ENCODE measurements at regions not wholly inside any gene's neighbourhood (a gene's known extent, or its start where the extent isn't known, plus 50 kb on each side); places are given as distances from the start of the nearest gene placed in this dataset.
"Not testable (repeated sequence)": the region's sequence is repeated elsewhere in the genome, so short reads cannot be mapped to it uniquely, and the experiment has no call there.

DNA sequence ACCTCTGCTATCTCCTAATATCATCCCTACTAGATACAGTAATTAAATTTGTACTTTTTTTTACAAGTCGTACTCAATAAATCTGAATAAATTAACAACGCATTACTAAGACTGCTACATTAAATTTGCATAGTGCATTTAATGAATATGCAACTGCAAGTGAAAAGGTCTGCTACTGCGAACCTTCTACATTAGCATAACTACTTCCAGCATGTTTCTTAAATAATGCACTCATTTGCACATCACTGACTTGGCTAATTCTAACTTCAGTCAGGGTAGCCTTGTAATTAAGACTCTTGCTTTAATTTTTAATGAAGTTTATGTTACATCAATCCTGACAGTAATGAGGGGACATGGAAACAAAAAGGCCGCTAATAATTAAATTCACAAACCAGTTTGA, 98.9 kb upstream of the FOXB1 start:
- no peak for DNase-seq
- intact Hi-C loops (cut with DNase I), result no loop called here

GRCh38 chr15:59904450-59905135, 99.5 kb upstream of the FOXB1 start:
- no peak for DNase-seq
- intact Hi-C loops (cut with DNase I), result no loop called here

DNA sequence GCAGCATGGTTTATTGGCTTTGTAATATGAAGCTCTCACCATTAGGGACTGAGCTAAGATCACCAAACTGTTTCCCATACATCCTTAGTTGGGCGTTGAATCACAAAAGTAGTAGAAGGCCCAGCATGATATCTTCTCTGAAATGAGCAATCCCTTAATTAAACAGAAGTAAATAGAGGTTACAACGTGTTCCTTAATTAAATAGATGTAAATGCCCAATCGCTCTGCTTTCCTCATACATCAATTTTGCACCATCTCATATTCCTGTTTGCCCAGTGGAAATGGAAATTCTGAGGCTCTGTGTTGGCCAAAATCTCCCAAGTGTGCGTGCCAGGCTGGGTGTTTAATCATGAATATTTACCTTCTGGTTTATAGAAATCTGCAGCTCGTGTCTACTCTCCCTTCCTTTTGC, 107.4 kb upstream of the FOXB1 start:
- intact Hi-C loops (cut with DNase I), result no loop called here
- no peak for DNase-seq

GRCh38 chr15:59894835-59895234, 109.3 kb upstream of the FOXB1 start:
- no peak for DNase-seq
- intact Hi-C loops (cut with DNase I), result no loop called here

DNA sequence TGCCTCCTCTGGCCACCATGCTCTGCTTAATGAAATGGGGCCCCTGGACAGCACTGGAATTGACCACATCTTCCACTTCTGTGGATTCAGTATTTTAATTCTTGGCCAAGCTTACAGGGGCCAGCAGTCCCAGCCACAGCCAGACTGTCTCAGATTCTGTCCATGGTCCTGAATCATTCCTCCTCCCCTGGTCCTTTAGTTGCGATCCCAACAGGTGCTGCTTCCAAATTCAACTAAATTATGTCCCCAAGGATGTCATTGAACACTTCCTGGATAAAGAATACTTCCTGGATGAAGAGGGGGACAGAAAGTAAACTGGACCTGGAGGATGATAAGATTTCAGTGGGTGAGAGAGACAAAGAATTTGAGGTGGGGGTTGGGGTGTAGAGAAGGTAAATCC, 111.1 kb upstream of the FOXB1 start:
- intact Hi-C loops (cut with DNase I), result no loop called here
- DNase-seq, result no peak

DNA sequence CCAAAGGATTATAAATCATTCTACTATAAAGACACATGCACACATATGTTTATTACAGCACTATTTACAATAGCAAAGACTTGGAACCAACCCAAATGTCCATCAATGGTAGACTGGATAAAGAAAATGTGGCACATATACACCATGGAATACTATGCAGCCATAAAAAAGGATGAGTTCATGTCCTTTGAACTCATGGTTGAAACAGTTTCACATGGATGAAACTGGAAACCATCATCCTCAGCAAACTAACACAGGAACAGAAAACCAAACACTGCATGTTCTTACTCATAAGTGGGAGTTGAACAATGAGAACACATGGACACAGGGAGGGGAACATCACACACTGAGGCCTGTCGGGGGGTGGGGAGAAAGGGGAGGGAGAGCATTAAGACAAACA, 116.2 kb upstream of the FOXB1 start:
- DNase-seq; intact Hi-C loops (cut with DNase I): not testable (repeated sequence)

- DNase-seq, result no peak
- intact Hi-C loops (cut with DNase I), result no loop called here
These were observed 116.9 kb upstream of the FOXB1 start for GRCh38 chr15:59887211-59887610.

DNA sequence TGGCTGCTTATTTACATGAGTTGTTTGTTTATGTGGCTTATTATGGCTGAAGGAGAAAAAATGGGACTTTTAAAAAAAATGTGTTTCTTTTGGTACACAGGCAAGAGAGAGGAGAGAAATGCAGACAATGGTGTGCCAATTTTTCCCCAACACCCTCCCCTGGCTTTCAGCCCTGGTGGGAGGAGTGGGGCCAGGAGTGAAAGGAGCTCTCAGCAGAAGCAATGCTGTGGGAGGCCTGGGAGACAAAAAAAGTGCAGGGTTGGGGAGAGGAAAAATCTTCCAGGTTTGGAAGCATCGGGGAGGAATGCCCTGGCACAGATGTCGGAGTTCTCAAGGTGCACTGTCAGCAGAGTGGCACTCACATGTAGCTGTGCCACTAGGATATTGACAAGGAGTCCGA, 117.7 kb upstream of the FOXB1 start:
- intact Hi-C loops (cut with DNase I), result no loop called here
- peak in 23 of 42 donors; percentile 2 to 60 (median 19) for DNase-seq

DNA sequence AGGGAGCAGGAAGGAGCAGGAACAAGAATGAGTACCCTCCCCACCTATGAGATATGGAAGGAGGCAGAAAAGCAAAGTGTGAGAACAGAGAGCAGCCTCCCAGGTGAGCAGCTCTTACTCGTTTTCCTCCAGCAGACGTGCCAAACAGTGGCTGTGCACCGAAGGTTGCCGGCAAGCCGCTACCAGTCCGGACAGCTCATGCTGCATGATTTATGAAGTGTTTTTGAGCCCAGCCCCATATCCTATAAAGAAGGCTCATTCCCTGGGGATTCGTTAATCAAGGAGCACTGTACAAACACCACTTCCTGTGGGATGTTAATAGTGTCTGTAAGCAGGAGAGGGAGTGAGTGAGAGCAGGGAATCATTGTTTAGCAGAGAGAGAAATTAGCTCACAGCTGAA, 118.3 kb upstream of the FOXB1 start:
- peak in 21 of 42 donors; percentile 4 to 52 (median 22) for DNase-seq
- intact Hi-C loops (cut with DNase I), result no loop called here

- DNase-seq, result no peak
- intact Hi-C loops (cut with DNase I), result no loop called here
These were observed 124.4 kb upstream of the FOXB1 start for GRCh38 chr15:59879506-59880265.

- no peak for DNase-seq
- intact Hi-C loops (cut with DNase I), result no loop called here
These were observed 128.0 kb upstream of the FOXB1 start for GRCh38 chr15:59876140-59876539.

GRCh38 chr15:59873644-59874272, 130.4 kb upstream of the FOXB1 start:
- intact Hi-C loops (cut with DNase I), result no loop called here
- DNase-seq, result no peak

DNA sequence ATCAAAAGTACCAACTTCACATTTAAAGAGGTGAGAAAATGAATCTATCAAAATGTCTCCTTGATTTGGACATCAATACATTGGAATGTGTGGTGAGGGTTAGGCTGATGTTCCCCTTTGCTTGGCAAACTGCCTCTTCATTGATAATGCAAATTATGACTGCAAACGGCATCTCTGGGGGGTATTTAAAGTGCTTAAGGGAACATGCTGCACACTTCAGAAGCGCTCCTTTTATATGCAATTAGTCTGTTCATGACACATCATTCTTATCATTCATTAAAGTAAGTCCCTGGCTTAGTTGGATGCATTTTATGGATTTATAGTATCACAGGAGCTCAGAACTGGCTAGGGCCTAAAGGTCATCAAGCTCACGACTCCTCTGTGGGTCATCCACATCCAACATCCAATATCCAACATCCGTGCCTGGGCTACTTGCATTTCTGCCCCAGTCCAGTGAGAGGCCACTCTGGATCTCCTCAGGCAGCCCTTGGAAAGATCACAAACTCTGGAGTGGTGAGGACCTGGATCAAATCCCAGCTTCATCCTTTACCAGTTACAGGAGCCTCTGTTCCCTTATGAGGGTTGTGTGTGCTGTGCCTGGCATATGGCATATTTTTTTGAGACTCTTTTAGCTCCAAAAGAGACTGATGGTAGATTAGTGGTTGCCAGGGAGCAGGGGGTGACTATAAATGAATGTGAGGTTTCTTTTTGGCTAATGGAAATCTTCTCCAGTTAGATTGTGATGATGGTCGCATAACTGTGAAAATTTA, 136.8 kb upstream of the FOXB1 start:
- intact Hi-C loops (cut with DNase I), result no loop called here
- DNase-seq, result no peak

GRCh38 chr15:59866642-59867041, 137.5 kb upstream of the FOXB1 start:
- DNase-seq, result no peak
- intact Hi-C loops (cut with DNase I), result no loop called here

GRCh38 chr15:59862191-59863155, 141.6 kb upstream of the FOXB1 start:
- intact Hi-C loops (cut with DNase I), result no loop called here
- DNase-seq, result no peak

GRCh38 chr15:59847968-59848367, 156.1 kb upstream of the FOXB1 start:
- no peak for DNase-seq
- intact Hi-C loops (cut with DNase I), result no loop called here

- intact Hi-C loops (cut with DNase I), result no loop called here
- DNase-seq, result no peak
These were observed 156.9 kb upstream of the BNIP2 start for GRCh38 chr15:59845942-59846499.

- intact Hi-C loops (cut with DNase I), result no loop called here
- no peak for DNase-seq
These were observed 154.5 kb upstream of the BNIP2 start for GRCh38 chr15:59843609-59844008.
